Mesenchymal stem cell (in vitro differentiated cells and primary cell): ENCODE measurements at regions not wholly inside any gene's neighbourhood (a gene's known extent, or its start where the extent isn't known, plus 50 kb on each side); places are given as distances from the start of the nearest gene placed in this dataset.

Experiments used
- DNase-seq: peaks from one replicate; pipeline ENCODE4 v3.0.0-alpha.2; 2013
- H2AFZ ChIP-seq: one replicate; pipeline ENCODE4 v1.6.1; 2013; ENCODE audit warnings: low read depth, mild to moderate bottlenecking, control low read depth, inconsistent platforms, low read length, moderate library complexity
- H2AK5ac ChIP-seq: 2 replicates; pipeline ENCODE4 v1.6.1; 2013; ENCODE audit warnings: low read length, moderate library complexity, mild to moderate bottlenecking, inconsistent platforms; ENCODE audit not compliant: severe bottlenecking
- H2BK120ac ChIP-seq: one replicate; pipeline ENCODE4 v1.6.1; 2013; ENCODE audit warnings: low read depth, mild to moderate bottlenecking, inconsistent platforms, low read length, moderate library complexity
- H2BK12ac ChIP-seq, 2 experiments: one replicate each; pipeline ENCODE4 v1.6.1; 2013; ENCODE audit warnings: inconsistent platforms in 2 of 2, low read length in 2 of 2, mild to moderate bottlenecking in 2 of 2, moderate library complexity in 2 of 2, control low read depth in 1 of 2
- H2BK15ac ChIP-seq: one replicate; pipeline ENCODE4 v1.6.1; 2013; ENCODE audit warnings: mild to moderate bottlenecking, low read depth, inconsistent platforms; ENCODE audit not compliant: poor library complexity, severe bottlenecking
- H2BK5ac ChIP-seq: 2 replicates; pipeline ENCODE4 v1.6.1; 2013; ENCODE audit warnings: low read depth, mild to moderate bottlenecking, low read length, control low read depth, inconsistent platforms; ENCODE audit not compliant: poor library complexity, severe bottlenecking
- H3K14ac ChIP-seq, 2 experiments: one replicate each; pipeline ENCODE4 v1.6.1; 2013; ENCODE audit warnings: inconsistent platforms in 2 of 2, low read length in 2 of 2, control low read depth in 1 of 2, mild to moderate bottlenecking in 1 of 2, moderate library complexity in 1 of 2
- H3K18ac ChIP-seq, 2 experiments: one replicate each; pipeline ENCODE4 v1.6.1; 2013; ENCODE audit warnings: inconsistent platforms in 2 of 2, low read length in 2 of 2, control low read depth in 1 of 2, low read depth in 1 of 2, mild to moderate bottlenecking in 1 of 2
- H3K23ac ChIP-seq, 2 experiments: one replicate each; pipeline ENCODE4 v1.6.1; 2013; ENCODE audit warnings: inconsistent platforms in 2 of 2, low read length in 2 of 2, mild to moderate bottlenecking in 2 of 2, moderate library complexity in 2 of 2, control low read depth in 1 of 2
- H3K27ac ChIP-seq: 2 replicates; pipeline ENCODE4 v1.5.1; 2013; ENCODE audit warnings: mild to moderate bottlenecking, moderate library complexity, low read length, control low read depth, inconsistent platforms; ENCODE audit not compliant: poor library complexity, severe bottlenecking
- H3K27me3 ChIP-seq, 2 experiments: 2 replicates each; pipeline versions ENCODE4 v1.6.1 to v1.7.0; 2013; ENCODE audit warnings: low read length in 2 of 2, mild to moderate bottlenecking in 2 of 2, moderate library complexity in 2 of 2, control low read depth in 1 of 2, inconsistent platforms in 1 of 2; ENCODE audit not compliant: control insufficient read depth in 1 of 2, insufficient read depth in 1 of 2
- H3K36me3 ChIP-seq, 2 experiments: 2 replicates each; pipeline versions ENCODE4 v1.6.1 to v1.7.0; 2013; ENCODE audit warnings: low read length in 2 of 2, control low read depth in 1 of 2, inconsistent platforms in 1 of 2, low read depth in 1 of 2, mild to moderate bottlenecking in 1 of 2; ENCODE audit not compliant: insufficient read depth in 2 of 2, control insufficient read depth in 1 of 2
- H3K4ac ChIP-seq, 2 experiments: one replicate each; pipeline ENCODE4 v1.6.1; 2013; ENCODE audit warnings: inconsistent platforms in 2 of 2, low read length in 2 of 2, mild to moderate bottlenecking in 2 of 2, moderate library complexity in 2 of 2, control low read depth in 1 of 2, low read depth in 1 of 2
- H3K4me1 ChIP-seq: 2 replicates; pipeline ENCODE4 v1.6.1; 2013; ENCODE audit warnings: low read depth, low read length, control low read depth; ENCODE audit not compliant: control insufficient read depth, insufficient read depth
- H3K4me2 ChIP-seq: 2 replicates; pipeline ENCODE4 v1.6.1; 2013; ENCODE audit warnings: low read length, mild to moderate bottlenecking, inconsistent platforms; ENCODE audit not compliant: poor library complexity, severe bottlenecking
- H3K4me3 ChIP-seq, 2 experiments: 2 replicates each; pipeline versions ENCODE4 v1.5.1 to v1.7.0; 2013; ENCODE audit warnings: low read length in 2 of 2, mild to moderate bottlenecking in 2 of 2, control low read depth in 1 of 2, low read depth in 1 of 2; ENCODE audit not compliant: insufficient read depth in 1 of 2
- H3K79me1 ChIP-seq: replicated peaks from 2 replicates; pipeline ENCODE4 v1.6.1; 2013; ENCODE audit warnings: mild to moderate bottlenecking, control low read depth, low read length, inconsistent platforms; ENCODE audit not compliant: poor library complexity, severe bottlenecking
- H3K9ac ChIP-seq: 2 replicates; pipeline ENCODE4 v1.7.0; 2013; ENCODE audit warnings: mild to moderate bottlenecking, low read length, moderate library complexity
- H3K9me3 ChIP-seq: 2 replicates; pipeline ENCODE4 v1.7.0; 2013; ENCODE audit warnings: mild to moderate bottlenecking, low read length; ENCODE audit not compliant: control insufficient read depth
- H4K8ac ChIP-seq: one replicate; pipeline ENCODE4 v1.6.1; 2013; ENCODE audit warnings: inconsistent platforms, mild to moderate bottlenecking, low read length, moderate library complexity
- H4K91ac ChIP-seq: one replicate; pipeline ENCODE4 v1.6.1; 2013; ENCODE audit warnings: mild to moderate bottlenecking, low read length, inconsistent platforms
- WGBS: methylation state at CpG from one replicate; pipeline ENCODE4 v1.1.7; 2013; ENCODE audit warnings: mixed read lengths; 5-methylcytosine and 5-hydroxymethylcytosine counted together

DNA sequence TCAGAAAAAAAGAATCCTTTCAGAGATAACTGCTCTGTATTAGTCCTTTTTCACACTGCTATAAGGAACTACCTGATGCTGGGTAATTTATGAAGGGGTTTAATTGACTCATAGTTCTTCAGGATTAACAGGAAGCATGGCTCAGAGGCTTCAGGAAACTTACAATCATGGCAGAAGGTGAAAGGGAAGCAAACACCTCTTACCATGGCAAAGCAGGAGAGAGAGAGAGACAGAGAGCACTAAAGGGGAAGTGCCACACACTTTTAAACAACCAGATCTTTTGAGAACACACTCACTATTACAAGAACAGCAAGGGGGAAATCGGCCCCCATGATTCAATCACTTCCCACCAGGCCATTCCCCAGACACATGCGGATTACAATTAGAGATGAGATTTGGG is 114.2 kb downstream of the TES start:
- Histone ChIP-seq H3K9ac (no peak overlapping the region), H3K4ac (no peak overlapping the region), H2AFZ (no peak overlapping the region), H4K8ac (no peak overlapping the region), H2BK15ac (no peak overlapping the region), H3K9me3 (no peaks in the 10 kb centered on the region), H2AK5ac (no peak overlapping the region), H3K36me3 (no peaks in the 10 kb centered on the region), H4K91ac (no peak overlapping the region), H3K27me3 (no peaks in the 10 kb centered on the region), H2BK12ac (peak overlapping the region in 1 of 2 experiments; percentile 4), H3K27ac (no peak overlapping the region), H2BK5ac (no peak overlapping the region), H3K79me1 (peaks cover 2% of the 10 kb centered on the region), H3K4me2 (no peak overlapping the region), H3K14ac (no peak overlapping the region), H3K4me1 (no peaks in the 10 kb centered on the region), H3K4me3 (no peak overlapping the region), H3K23ac (no peak overlapping the region), H3K18ac (no peak overlapping the region), H2BK120ac (no peak overlapping the region)
- no peak for DNase-seq
- WGBS, result 100% methylated on average over 2 of the region's 2 CpGs

DNA sequence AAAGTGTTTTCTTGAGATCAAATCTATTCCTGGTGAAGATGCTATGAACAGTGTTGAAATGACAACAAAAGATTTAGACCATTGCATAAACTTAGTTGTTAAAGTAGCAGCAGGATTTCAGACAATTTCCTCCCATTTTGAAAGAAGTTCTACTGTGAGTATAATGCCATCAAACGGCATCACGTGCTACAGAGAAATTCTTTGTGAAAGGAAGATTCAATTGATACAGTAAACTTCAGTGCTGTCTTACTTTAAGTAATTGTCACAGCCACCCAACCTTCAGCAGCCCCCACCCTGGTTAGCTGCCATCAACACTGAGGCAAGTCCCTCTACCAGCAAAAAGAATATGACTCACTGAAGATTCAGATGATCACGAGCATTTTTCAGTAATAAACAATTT is 115.2 kb downstream of the TES start:
- no peak overlapping the region for H3K27ac ChIP-seq
- no peak for DNase-seq
- H3K9ac ChIP-seq, result no peak overlapping the region
- no peak overlapping the region for H3K4me2 ChIP-seq
- no peak overlapping the region for H4K91ac ChIP-seq
- WGBS, result 100% methylated on average over 1 of the region's 3 CpGs
- peak overlapping the region in 1 of 2 experiments; percentile 65 for H2BK12ac ChIP-seq
- no peak overlapping the region for H3K14ac ChIP-seq
- H3K9me3 ChIP-seq, result no peaks in the 10 kb centered on the region
- H4K8ac ChIP-seq, result no peak overlapping the region
- no peak overlapping the region for H3K4ac ChIP-seq
- no peaks in the 10 kb centered on the region for H3K27me3 ChIP-seq
- no peak overlapping the region for H2BK5ac ChIP-seq
- H3K36me3 ChIP-seq, result no peaks in the 10 kb centered on the region
- no peak overlapping the region for H2AK5ac ChIP-seq
- H2BK15ac ChIP-seq, result no peak overlapping the region
- no peak overlapping the region for H3K4me3 ChIP-seq
- no peaks in the 10 kb centered on the region for H3K4me1 ChIP-seq
- H3K79me1 ChIP-seq, result peaks cover 2% of the 10 kb centered on the region
- H2AFZ ChIP-seq, result no peak overlapping the region
- no peak overlapping the region for H2BK120ac ChIP-seq
- H3K23ac ChIP-seq, result no peak overlapping the region
- H3K18ac ChIP-seq, result no peak overlapping the region

DNA sequence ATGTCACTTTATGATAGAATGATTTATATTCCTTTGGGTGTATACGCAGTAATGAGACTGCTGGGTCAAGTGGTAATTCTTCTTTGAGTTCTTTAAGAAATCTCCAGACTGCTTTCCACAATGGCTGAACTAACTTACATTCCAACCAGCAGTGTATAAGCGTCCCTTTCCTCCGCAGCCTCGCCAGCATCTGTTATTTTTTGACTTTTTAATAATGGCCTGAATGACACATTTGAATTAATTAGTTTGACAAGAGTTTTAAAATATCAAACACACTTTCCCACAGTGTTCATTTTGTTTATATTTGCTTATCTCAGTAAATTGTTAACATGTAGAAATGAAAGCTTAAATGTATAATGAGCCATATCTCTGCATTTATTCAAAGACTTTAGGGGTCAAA is 116.8 kb downstream of the TES start:
- no peaks in the 10 kb centered on the region for H3K27me3 ChIP-seq
- H4K91ac ChIP-seq, result no peak overlapping the region
- no peak overlapping the region for H4K8ac ChIP-seq
- no peak overlapping the region for H3K18ac ChIP-seq
- H3K23ac ChIP-seq, result no peak overlapping the region
- H3K36me3 ChIP-seq, result no peaks in the 10 kb centered on the region
- no peak overlapping the region for H2BK15ac ChIP-seq
- H2BK12ac ChIP-seq, result no peak overlapping the region
- peaks cover 2% of the 10 kb centered on the region for H3K9me3 ChIP-seq
- H3K4me2 ChIP-seq, result no peak overlapping the region
- H2BK120ac ChIP-seq, result no peak overlapping the region
- H3K4me1 ChIP-seq, result no peaks in the 10 kb centered on the region
- no peak overlapping the region for H3K4me3 ChIP-seq
- H3K9ac ChIP-seq, result no peak overlapping the region
- peaks cover 2% of the 10 kb centered on the region for H3K79me1 ChIP-seq
- H3K27ac ChIP-seq, result no peak overlapping the region
- H2AFZ ChIP-seq, result no peak overlapping the region
- 11% methylated on average over 1 of the region's 4 CpGs for WGBS
- H2AK5ac ChIP-seq, result no peak overlapping the region
- H2BK5ac ChIP-seq, result no peak overlapping the region
- H3K14ac ChIP-seq, result no peak overlapping the region
- no peak overlapping the region for H3K4ac ChIP-seq
- DNase-seq, result peak; percentile 61

DNA sequence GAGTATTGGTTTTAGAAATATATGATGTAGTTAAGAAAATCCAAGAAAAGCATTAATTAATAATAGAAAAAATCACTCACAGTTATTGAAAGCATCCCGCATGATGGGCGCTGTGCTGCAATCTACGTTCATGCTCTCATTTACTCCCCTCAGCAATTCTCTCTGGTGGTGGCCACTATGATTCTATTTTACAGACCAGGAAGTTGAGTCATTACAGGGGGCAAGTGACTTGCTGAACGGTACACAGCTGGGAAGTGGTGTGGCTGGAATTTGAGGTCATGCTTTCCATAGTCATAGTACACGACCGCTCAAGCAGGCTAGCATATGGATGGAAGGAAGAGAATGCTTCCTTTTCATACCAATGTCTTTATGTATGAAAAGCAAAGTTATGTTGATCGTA is 117.4 kb downstream of the TES start:
- H3K36me3 ChIP-seq, result no peaks in the 10 kb centered on the region
- peak overlapping the region; percentile 77 for H3K27ac ChIP-seq
- H3K9ac ChIP-seq, result peak overlapping the region; percentile 20
- peaks cover 2% of the 10 kb centered on the region for H3K79me1 ChIP-seq
- peak; percentile 97 for DNase-seq
- H3K18ac ChIP-seq, result no peak overlapping the region
- H3K4ac ChIP-seq, result no peak overlapping the region
- H2AK5ac ChIP-seq, result no peak overlapping the region
- no peak overlapping the region for H4K8ac ChIP-seq
- H3K9me3 ChIP-seq, result peaks cover 6% of the 10 kb centered on the region
- H2AFZ ChIP-seq, result no peak overlapping the region
- no peaks in the 10 kb centered on the region for H3K4me1 ChIP-seq
- H3K4me3 ChIP-seq, result no peak overlapping the region
- H2BK15ac ChIP-seq, result no peak overlapping the region
- no peak overlapping the region for H3K23ac ChIP-seq
- H2BK5ac ChIP-seq, result no peak overlapping the region
- H4K91ac ChIP-seq, result no peak overlapping the region
- no peaks in the 10 kb centered on the region for H3K27me3 ChIP-seq
- no peak overlapping the region for H2BK12ac ChIP-seq
- 6% methylated on average over 6 of the region's 7 CpGs for WGBS
- no peak overlapping the region for H2BK120ac ChIP-seq
- no peak overlapping the region for H3K14ac ChIP-seq
- H3K4me2 ChIP-seq, result no peak overlapping the region
